GM11168 (cell line): ENCODE measurements at regions not wholly inside any gene's neighbourhood (a gene's known extent, or its start where the extent isn't known, plus 50 kb on each side); places are given as distances from the start of the nearest gene placed in this dataset.

Experiments
- in situ Hi-C: fragments of 300-500 bp; cut with MboI; formaldehyde crosslinking; loops from one replicate; pipeline ENCODE4 v1.12.0; 2022; ENCODE audit warnings: low sequenced_read_pairs; ENCODE audit not compliant: unreplicated experiment

DNA sequence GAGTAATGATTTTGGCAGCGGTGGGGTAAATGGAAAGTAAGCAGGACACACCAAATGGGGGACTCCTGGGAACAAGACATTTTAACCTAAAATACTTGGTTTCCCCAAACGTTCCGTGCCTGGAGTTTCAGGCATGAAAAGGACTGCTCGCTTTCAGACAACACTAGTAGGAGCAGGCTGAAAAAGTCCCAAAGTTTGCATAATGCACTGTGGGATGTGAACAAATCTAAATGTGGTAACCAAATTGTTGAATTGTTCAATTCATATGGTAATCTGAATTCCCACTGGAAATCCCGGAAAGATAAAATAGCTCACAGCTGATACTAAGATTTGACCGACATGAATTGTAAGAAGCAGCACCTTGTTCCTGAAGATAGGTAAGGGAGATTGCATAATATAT lies 467.2 kb upstream of the ARGLU1 start:
- in situ Hi-C loops, result no loop called here

DNA sequence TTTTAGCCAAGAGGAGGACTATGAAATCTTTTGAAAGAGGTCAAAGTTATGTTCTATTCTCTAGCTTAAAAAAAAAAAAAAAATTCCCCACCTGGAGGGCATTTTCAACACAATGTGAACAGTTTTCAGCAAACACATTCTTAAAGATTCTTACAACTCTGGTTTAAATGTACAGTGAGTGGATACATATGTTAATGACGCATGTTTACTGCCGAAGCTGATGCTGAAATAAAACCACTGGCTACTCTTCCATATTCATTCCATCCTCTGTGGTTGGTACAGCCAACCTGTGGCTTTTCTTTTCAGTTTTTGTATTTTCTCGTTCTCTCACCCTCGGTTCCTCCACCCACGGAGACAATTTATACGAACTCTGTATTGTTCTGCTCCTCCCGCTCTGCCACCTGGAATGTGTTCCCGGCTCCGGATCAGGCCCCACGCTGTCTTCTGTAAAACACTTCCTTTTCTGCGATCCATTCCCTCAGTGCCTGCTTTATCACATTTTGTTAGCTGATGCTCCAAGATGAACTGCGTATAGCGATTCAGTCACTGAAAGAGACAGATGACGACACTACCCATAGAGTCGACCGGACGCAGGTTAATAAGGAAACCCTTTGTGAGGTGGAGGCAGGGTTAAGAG lies 466.4 kb upstream of the ARGLU1 start:
- in situ Hi-C loops, result no loop called here

DNA sequence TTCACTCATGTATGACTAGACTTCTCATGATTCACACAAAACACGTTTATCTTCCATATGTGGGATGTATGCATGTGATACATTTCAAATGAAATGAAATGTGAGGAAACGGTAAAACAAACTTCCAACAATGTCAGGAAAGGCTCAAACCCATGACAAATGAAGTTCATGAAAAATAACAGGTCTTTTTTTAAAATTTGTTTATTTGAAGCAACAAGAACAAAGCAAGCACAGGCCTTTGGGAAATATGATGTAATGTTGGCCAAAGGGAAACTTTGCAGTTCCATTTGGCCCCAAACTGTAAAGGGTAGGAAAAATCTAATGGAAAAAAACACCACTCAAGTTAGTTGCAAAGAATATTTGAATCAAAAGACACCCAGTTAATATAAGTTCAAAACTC lies 463.8 kb upstream of the ARGLU1 start:
- in situ Hi-C loops, result no loop called here

DNA sequence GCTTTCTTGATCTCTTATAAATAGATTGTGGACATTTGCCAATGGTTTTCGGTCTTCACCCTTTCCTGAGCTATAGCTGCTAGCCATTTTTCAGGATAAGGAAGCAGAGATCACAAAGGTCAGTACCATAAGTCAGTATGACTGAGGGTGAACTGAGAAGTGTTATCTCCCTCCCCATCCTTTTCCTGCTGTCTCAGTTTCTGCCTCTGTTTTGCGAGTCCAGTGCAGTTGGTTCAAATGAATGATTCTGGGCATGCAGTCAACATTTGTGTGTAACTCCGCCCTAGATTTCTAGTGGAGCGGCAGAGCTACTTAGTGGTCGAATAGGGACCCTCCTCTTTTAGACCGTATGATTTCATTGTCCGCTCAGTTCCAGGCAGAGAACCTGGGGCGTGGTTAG lies 460.8 kb upstream of the ARGLU1 start:
- in situ Hi-C loops, result no loop called here

DNA sequence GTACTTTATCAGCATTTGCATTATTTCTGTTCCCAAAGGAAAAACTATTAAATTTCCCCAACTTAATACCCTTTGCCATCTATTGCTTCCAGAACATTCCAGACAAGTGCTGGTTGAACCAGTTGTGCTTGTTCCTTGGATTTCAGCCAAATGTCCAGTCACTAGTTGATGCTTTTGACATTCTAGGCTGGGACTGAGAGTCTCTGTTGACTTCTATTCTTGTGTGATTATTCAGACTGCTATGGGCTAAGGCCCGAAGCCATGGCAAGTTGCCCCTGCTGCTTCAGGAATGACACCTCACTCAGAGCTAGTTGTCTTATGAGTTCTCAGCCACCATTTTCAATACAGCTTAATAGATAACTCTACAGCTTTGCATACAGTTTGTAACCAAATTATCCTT lies 458.1 kb upstream of the ARGLU1 start:
- in situ Hi-C loops, result no loop called here

DNA sequence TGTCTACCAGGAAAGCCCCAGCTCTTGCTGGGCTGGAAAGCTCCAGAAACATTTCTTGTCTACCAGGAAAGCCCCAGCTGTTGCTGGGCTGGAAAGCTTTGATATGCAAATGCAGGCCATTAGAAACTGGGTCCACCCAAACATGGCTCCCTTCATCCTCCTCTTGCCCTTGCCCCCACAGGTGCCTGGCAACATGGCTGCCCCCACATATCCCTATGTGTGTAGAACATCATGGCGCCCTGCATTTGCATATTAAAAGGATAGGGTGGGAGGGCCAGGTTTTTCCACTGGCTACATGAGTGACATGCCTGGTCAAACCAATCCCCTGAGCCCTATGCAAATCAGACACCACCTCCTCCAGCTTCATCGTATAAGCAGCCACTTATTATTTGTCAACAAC lies 455.4 kb upstream of the ARGLU1 start:
- in situ Hi-C loops, result no loop called here

DNA sequence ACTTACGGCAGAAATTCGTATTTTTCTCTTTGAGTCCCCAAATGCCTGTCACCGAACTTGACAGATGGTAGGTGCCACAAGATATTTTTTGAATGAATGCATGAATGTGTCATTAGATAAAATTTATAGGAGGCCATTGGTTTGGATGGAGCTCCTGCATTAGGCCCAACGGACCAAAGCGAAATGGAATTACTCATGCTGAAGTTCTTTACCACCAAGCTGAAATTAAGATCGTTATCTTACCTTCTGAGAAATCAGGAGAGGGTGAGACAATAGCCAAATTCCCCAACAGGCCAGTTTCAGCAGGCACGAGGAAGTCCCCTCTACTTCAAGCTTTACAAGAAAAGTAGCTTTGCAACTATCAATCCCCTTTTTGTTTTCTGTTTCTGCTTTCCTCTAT lies 452.5 kb upstream of the ARGLU1 start:
- in situ Hi-C loops, result no loop called here

DNA sequence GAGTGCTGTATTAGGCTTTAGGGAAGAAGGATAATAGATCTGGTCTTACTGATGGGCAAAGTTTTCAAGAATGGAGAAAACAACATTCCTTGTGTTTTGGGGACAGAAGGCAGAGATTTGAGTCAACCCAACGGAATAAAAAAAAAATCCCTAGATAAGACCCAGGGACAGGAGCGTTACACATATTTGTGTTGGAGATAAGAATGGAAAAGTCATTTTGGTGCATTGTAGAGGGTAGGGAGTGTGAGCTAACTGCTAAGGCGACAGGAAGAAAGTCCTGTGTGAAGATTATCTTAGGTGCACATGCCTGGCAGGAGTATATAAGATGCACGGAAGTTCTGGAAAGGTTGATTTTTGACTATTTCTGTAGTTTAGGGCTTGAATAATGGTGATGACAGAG lies 450.3 kb upstream of the ARGLU1 start:
- in situ Hi-C loops, result no loop called here

DNA sequence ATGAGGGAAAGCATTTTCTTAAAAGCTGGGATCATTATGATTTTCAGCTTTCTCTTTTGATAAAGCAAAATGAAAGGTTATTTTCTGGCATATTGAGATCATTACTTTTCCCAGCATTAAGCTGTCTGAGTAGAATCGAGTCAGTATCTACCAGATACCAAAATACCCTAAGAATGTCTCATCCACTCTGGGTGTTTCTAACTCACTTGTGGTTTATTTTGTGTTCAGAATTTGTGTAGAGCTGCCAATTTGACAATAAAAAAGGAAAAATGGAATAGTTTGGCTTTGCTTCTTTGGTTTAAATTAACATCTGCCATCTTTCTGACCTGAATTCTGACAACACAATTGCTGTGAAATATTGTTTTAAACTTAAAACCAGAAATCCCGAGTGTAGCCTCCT lies 438.7 kb upstream of the ARGLU1 start:
- in situ Hi-C loops, result no loop called here

DNA sequence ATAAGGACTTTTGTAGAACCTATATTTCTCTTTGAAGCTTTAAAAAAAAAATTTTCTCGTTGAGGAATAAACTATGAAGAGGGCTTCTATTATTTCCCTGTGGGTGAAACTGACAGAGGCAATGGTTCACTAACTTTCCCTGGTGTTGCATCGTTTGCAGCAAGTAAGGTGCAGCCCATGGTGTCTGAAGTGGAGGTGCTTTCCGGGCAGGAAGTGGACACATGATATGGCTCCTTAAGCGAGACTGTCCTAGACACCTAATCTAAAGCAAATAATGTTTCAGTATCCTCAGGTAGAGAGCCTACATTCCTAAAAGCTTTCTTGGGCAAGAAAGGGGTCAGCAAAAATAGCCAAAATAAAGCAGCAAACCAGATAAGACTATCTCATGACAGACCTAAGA lies 437.6 kb upstream of the ARGLU1 start:
- in situ Hi-C loops, result no loop called here

DNA sequence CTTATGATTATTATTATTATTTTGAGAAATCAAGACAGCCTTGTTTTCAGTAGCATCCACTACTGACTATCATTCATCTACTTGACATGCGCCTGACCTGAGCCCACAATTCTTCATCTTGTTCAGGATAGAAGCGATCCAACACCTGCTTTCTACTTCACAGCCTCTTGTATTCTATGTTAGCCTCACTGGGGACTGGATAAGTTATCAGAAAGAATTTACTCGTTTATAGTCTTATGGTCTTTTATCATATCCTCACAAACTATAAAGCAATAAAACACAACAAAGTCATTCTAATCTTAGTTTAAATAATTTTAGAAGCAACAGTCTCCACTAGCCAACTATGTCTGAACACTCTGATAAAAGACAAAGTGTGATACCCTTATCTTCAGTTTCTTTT lies 436.0 kb upstream of the ARGLU1 start:
- in situ Hi-C loops, result no loop called here

DNA sequence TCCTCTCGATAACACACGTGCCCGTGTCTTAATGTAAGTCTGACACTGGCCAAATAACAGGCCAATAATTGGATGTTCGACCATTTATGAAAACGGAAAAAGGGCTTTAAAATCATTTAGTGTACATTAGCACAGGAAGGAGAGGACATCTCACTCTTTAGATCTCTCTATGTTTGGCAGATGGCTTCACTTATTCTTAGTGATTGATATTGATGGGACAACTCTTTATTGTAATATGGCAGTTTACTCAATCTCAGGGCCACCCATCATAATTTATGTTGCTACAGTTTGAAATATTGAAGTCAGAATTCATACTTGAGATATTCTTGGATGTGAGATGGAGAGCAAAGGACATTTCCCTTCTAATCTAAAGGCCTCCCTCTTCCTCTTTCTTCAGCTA lies 430.7 kb upstream of the ARGLU1 start:
- in situ Hi-C loops, result no loop called here

DNA sequence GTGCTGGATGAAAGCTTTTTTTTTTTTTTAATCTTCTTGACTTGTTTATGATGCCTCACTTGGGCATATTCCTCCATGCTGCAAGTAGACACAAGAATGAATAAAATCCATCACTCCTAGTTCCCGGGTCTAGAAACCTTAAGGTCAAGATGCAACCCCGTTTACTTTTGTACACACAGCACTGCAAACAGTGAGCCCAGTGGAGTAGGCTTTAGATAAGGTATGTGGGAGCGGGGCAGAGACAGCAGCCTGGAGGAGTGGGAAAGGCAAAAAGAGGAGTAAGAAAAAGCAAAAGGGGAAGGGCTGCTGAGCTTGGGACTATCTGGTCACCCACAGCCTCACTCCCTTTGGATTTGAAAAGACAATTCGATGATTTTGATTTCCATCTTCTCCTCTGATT lies 429.8 kb upstream of the ARGLU1 start:
- in situ Hi-C loops, result no loop called here

DNA sequence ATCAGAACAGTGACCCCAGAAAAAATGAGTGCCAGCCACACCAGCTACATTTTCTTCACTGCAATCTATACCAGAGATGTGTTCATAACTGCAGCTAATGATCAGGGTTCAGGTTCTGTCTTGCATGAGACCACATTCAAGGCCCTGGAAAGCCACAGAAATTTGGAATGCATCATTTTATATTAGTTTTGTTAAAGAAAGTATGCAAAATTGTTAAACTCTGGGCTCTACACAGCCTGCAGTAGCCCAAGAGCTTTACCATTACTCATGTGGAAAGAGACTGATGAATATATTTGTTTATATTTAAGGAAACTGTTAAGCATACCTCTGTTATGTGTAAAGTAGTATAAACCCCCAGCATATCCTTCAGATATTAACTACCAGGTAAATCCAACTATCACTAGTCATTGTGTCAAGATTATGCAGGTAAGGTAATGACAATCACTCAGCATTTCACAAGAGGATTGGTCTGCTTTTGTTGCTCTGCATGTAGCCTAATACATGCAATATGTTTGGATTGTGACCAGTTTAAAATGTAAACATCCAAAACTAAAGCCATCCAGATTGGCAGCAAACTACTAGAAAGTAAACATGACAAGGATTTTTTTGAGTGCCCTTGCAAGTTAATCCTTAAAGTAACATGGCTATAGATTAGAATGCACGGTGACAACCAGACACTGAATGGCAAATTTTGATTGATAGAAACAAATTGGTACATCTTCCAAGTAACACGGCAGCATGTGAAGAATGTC lies 429.1 kb upstream of the ARGLU1 start:
- in situ Hi-C loops, result no loop called here

DNA sequence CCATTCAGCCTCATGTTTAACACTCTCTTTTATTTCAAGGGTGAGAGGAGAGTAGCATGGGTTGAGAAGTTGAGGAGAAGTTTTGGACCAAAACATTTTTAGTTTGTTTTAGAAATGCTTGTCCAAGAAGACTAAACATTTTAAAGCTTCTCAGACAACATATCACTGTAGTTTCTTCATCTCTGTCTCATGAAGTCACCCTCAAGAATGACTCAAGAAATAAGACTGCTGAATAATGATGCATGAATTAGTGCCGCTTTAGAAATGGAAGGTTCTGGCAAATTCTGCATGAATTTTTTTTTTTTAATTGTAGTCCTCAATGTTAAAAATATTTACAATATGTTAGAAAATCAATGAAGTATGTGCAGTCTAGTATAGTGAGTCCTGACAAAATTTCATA lies 422.7 kb upstream of the ARGLU1 start:
- in situ Hi-C loops, result no loop called here

DNA sequence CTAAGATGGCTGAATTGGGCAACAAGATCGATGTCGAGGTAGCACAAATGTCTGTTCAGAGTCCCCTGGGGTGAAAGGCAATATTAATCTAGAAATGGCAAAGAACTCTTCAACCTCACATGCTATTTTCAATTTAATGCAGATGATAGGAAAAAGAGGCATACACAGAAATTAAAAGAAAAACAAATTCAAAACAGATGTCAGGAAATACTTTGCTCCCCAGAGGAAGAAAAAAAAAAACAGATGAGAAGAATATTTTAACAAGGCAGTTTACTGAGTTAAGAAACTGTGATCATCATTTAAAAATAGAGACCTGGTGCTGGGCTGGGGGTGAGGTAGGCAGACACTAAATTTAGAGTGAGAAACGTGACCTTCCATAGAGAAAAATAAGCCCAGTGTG lies 421.9 kb upstream of the ARGLU1 start:
- in situ Hi-C loops, result no loop called here

DNA sequence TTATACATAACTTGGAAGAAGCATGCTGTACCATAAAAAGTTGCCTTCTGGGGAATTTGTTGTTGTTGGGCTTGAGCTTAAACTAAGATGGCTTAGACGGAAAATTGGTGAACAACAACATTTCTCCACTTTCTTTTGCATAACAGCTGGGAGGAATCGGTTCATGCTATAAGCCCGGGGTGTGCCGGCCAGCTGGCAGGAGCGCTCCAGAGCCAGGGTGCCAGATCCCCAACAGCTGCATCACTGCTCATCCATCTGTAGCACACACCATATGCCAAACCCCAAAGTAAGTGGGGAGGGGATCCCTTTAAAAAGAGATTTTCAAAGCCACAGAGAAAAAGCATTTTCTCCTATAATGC lies 419.5 kb upstream of the ARGLU1 start:
- in situ Hi-C loops, result no loop called here

DNA sequence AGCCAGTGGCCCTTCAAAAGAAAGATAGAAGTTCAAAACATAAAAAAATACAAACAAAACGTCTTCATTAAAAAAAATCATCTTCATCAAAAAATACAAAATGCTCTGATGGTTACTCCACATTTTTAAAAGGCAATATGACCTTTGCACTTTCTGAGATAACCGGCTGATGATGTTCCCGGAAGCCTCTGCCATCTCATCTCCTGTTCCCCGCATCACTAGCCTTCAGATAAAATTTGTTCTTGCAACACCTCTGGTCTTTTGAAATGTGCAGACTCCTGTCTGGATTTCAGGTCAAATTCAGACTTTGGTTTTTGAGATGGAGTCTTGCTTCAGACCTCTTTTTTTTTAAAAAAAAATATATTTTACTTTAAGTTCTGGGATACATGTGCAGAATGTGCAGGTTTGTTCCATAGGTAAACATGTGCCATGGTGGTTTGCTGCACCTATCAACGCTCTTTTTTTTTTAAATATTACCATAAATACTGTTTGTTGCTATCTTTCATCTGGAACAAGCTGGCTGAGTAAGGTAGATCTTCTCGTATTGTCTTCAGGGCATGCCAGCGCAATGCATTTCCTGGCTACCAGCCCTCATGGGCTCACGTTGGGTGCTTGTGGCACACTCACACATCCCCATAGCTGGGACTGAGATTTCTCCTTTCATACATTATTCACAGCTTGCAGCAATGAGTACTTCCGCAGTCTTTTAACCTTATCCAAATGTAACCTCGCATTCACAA lies 418.9 kb upstream of the ARGLU1 start:
- in situ Hi-C loops, result no loop called here

DNA sequence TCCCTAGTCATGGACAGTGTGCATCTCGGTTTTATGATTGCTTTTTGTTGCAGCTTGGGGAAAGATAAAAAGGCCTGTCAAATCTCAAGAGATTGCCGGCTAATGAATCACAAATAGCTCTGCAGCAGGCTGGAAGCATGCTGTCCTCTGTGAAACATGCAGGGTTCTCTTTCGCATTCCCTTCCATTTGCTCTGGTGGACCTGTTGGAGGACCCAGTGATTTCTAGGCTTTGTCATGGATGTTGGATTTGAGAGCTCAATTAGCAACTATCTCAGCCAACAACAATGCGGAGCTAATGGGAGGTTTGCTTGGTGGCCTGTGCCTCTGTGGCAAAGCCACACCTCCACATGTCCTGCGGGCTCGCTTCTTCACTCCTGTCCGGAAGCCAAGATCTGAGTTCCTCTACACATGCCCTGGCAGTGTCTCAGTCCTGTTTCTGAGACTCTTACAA lies 418.1 kb upstream of the ARGLU1 start:
- in situ Hi-C loops, result no loop called here

DNA sequence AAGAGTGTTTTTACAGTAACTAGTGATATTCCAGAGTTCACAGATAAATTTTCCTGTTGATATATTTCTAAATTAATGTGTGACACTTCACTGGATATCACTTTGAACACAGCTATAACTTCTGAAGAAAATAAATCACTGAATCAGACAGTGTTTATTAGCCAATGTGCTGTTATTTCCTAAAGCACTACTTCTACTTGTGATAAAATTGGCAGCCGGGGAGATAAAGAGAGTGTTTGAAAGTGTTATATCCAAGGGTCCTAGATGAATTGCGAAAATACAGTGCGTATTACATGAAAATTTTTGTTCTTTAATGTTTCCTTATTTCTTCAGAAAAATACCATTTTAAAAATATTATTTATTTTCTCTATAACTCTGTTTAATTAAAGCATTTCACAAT lies 417.5 kb upstream of the ARGLU1 start:
- in situ Hi-C loops, result no loop called here

DNA sequence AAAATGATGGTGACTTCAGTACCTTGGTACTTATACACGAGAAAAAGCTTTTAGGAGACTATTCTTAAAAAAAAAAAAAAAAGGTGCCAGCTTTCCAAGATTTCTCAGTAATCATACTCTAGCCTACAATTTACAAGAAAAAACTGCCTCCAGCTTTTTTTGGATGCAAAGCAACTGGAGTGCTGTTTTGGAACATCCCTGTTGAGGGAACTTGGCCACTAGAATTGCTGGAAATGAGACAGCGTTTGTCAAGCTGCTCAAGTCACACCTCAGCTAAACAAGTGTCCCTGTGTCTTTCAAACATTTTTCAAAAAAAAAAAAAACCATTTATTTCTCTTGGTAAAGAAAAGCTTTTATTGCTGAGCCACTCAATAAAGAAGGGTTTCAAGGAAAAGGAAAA lies 413.1 kb upstream of the ARGLU1 start:
- in situ Hi-C loops, result no loop called here

DNA sequence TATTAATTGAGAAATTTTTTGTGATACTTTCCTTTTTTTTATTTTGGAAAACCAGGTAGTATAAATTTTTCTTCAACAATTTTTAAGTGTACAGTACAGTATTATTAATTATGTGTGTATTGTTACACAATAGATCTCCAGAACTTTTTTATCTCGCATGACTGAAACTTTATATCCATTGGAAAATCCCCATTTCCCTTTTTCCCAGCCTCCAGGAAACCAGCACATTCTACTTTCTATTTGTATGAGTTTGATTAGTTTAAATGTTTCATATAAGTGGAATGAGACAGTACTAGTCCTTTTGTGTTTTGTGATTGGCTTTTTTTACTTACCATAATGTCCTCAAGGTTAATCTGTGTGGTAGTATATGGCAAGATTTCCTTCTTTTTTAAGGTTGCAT lies 399.5 kb upstream of the ARGLU1 start:
- in situ Hi-C loops, result no loop called here
